ENCODE measurements at regions not wholly inside any gene's neighbourhood (a gene's known extent, or its start where the extent isn't known, plus 50 kb on each side); places are given as distances from the start of the nearest gene placed in this dataset.

DNA sequence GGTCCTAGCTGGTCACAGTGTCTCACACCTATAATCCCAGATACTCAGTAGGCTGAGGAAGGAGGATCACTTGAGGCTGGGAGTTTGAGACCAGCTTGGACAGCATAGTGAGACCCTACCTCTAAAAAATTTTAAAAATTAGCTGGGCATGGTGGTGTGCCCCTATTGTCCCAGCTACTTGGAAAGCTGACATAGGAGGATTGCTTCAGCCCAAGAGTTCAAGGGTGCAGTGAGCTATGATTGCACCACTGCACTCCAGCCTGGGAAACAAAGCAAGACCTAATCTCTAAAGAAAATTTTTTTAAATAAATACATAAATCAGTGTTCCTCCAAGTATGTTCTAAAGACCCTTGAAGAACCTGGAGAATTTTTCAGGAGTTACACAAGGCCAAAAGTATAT, 50.6 kb upstream of the GNAO1 start:
- Histone ChIP-seq H3K9ac (ENCODE audit: low read length) (no peak overlapping the region), H3K4me3 (ENCODE audit: low read depth, low read length) (no peak overlapping the region), H3K36me3 (ENCODE audit: control insufficient read depth, insufficient read depth, low read length) (no peaks in the 10 kb centered on the region), H3K4me1 (ENCODE audit: control insufficient read depth, insufficient read depth, low read length) (no peaks in the 10 kb centered on the region), H3K9me3 (ENCODE audit: control insufficient read depth, insufficient read depth, low read depth, low read length) (no peaks in the 10 kb centered on the region), H3K27me3 (ENCODE audit: control insufficient read depth, insufficient read depth, low read length) (no peaks in the 10 kb centered on the region), H3K27ac (ENCODE audit: low read depth, low read length) (no peak overlapping the region)

- H3K36me3 ChIP-seq (ENCODE audit: control insufficient read depth, insufficient read depth, low read length) = no peaks in the 10 kb centered on the region
- no peak overlapping the region for H3K4me3 ChIP-seq (ENCODE audit: low read depth, low read length)
- no peaks in the 10 kb centered on the region for H3K4me1 ChIP-seq (ENCODE audit: control insufficient read depth, insufficient read depth, low read length)
- H3K27me3 ChIP-seq (ENCODE audit: control insufficient read depth, insufficient read depth, low read length) = no peaks in the 10 kb centered on the region
- no peak overlapping the region for H3K9ac ChIP-seq (ENCODE audit: low read length)
- H3K9me3 ChIP-seq (ENCODE audit: control insufficient read depth, insufficient read depth, low read depth, low read length) = no peaks in the 10 kb centered on the region
- no peak overlapping the region for H3K27ac ChIP-seq (ENCODE audit: low read depth, low read length)
These were observed 54.0 kb upstream of the GNAO1 start for GRCh38 chr16:56137269-56137668.

GRCh38 chr16:56136256-56136655, 55.0 kb upstream of the GNAO1 start:
- Histone ChIP-seq H3K4me1 (ENCODE audit: control insufficient read depth, insufficient read depth, low read length) (no peaks in the 10 kb centered on the region), H3K27ac (ENCODE audit: low read depth, low read length) (no peak overlapping the region), H3K36me3 (ENCODE audit: control insufficient read depth, insufficient read depth, low read length) (no peaks in the 10 kb centered on the region), H3K27me3 (ENCODE audit: control insufficient read depth, insufficient read depth, low read length) (no peaks in the 10 kb centered on the region), H3K4me3 (ENCODE audit: low read depth, low read length) (no peak overlapping the region), H3K9ac (ENCODE audit: low read length) (no peak overlapping the region), H3K9me3 (ENCODE audit: control insufficient read depth, insufficient read depth, low read depth, low read length) (no peaks in the 10 kb centered on the region)

- no peaks in the 10 kb centered on the region for H3K4me1 ChIP-seq (ENCODE audit: control insufficient read depth, insufficient read depth, low read length)
- no peak overlapping the region for H3K4me3 ChIP-seq (ENCODE audit: low read depth, low read length)
- no peaks in the 10 kb centered on the region for H3K27me3 ChIP-seq (ENCODE audit: control insufficient read depth, insufficient read depth, low read length)
These were observed 56.5 kb upstream of the GNAO1 start for GRCh38 chr16:56134790-56135189.

DNA sequence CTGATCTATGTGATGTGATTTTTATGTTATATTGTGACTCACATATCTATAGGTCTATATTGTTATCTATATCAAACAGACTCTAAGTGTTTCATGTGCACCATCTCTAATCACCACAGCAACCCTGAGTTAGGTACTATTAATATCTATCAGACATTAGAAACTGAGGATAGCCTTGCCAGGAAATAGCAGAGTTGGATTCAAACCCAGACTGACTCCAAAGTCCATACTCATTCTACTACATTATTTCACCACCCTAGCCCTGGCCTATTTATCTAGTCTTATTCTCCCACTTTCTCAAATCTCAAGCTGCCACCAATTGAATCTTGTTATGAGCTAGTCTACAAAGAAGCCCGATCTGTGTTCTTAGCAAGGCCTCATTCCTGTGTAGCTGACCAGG, 65.4 kb upstream of the GNAO1 start:
- H3K4me1 ChIP-seq (ENCODE audit: control insufficient read depth, insufficient read depth, low read length) = no peaks in the 10 kb centered on the region
- no peak overlapping the region for H3K9ac ChIP-seq (ENCODE audit: low read length)
- H3K27ac ChIP-seq (ENCODE audit: low read depth, low read length) = no peak overlapping the region
- no peaks in the 10 kb centered on the region for H3K27me3 ChIP-seq (ENCODE audit: control insufficient read depth, insufficient read depth, low read length)
- no peaks in the 10 kb centered on the region for H3K9me3 ChIP-seq (ENCODE audit: control insufficient read depth, insufficient read depth, low read depth, low read length)
- H3K4me3 ChIP-seq (ENCODE audit: low read depth, low read length) = no peak overlapping the region
- H3K36me3 ChIP-seq (ENCODE audit: control insufficient read depth, insufficient read depth, low read length) = no peaks in the 10 kb centered on the region

More at GRCh38 chr16:56134790-56135189, 56.5 kb upstream of the GNAO1 start:
- no peaks in the 10 kb centered on the region for H3K36me3 ChIP-seq (ENCODE audit: control insufficient read depth, insufficient read depth, low read length)
- no peak overlapping the region for H3K9ac ChIP-seq (ENCODE audit: low read length)
- no peaks in the 10 kb centered on the region for H3K9me3 ChIP-seq (ENCODE audit: control insufficient read depth, insufficient read depth, low read depth, low read length)
- H3K27ac ChIP-seq (ENCODE audit: low read depth, low read length) = no peak overlapping the region

DNA sequence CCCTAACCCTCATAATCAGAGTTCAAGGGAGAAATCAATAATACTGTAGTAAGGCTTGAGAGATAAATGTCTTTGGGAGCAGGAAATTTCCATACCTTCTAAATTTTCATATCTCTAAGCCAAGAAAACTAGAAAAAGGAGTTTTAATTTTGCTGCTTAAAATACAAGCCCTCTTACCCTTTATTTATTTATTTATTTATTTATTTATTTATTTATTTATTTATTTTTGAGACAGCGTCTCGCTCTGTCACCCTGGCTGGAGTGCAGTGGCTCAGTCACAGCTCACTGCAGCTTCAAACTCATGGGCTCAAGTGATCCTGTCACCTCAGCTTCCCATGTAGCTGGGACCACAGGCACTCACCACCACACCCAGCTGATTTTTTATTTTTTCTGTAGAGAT, 69.0 kb upstream of the GNAO1 start:
- no peak overlapping the region for H3K27ac ChIP-seq (ENCODE audit: low read depth, low read length)
- no peaks in the 10 kb centered on the region for H3K36me3 ChIP-seq (ENCODE audit: control insufficient read depth, insufficient read depth, low read length)
- H3K4me1 ChIP-seq (ENCODE audit: control insufficient read depth, insufficient read depth, low read length) = no peaks in the 10 kb centered on the region
- no peaks in the 10 kb centered on the region for H3K9me3 ChIP-seq (ENCODE audit: control insufficient read depth, insufficient read depth, low read depth, low read length)
- no peak overlapping the region for H3K9ac ChIP-seq (ENCODE audit: low read length)
- no peaks in the 10 kb centered on the region for H3K27me3 ChIP-seq (ENCODE audit: control insufficient read depth, insufficient read depth, low read length)
- no peak overlapping the region for H3K4me3 ChIP-seq (ENCODE audit: low read depth, low read length)

GRCh38 chr16:56121156-56121500, 70.2 kb upstream of the GNAO1 start:
- Histone ChIP-seq H3K36me3 (ENCODE audit: control insufficient read depth, insufficient read depth, low read length) (no peaks in the 10 kb centered on the region), H3K4me3 (ENCODE audit: low read depth, low read length) (no peak overlapping the region), H3K27me3 (ENCODE audit: control insufficient read depth, insufficient read depth, low read length) (no peaks in the 10 kb centered on the region)

DNA sequence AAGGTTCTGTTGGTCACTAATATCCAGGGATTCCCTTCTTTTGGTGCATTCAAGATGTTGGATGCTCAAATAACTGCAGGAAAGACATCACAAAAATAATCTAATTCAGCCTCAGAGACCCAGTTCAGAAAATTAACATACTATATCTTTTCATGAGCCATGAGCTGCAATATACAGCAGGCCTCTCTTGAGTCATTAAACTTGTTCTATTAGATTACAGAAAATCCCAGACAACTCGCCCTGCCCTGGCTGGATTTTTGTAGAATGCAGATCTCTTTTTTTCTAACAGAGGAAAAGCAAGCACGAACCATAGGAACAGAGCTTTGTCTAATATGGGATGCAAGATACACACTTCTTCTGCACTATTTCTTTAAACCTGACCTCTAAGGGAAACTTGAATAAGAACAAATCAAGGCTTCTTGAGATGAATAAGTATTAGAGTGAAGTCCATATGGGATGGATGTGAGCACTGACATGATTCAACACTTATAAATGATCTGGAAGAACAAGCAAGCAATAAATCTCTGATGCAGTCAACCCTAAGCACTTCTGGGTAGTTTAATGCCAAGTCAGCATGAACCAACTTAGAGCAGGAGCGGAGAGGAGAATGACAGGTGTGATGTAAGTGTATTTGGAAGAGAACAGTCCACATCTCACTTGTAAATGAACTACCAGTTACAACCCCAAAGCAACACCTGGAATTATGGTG, 70.7 kb upstream of the GNAO1 start:
- Histone ChIP-seq H3K4me1 (ENCODE audit: control insufficient read depth, insufficient read depth, low read length) (peaks cover 14% of the 10 kb centered on the region), H3K36me3 (ENCODE audit: control insufficient read depth, insufficient read depth, low read length) (no peaks in the 10 kb centered on the region), H3K27me3 (ENCODE audit: control insufficient read depth, insufficient read depth, low read length) (no peaks in the 10 kb centered on the region), H3K4me3 (ENCODE audit: low read depth, low read length) (no peak overlapping the region), H3K27ac (ENCODE audit: low read depth, low read length) (no peak overlapping the region), H3K9ac (ENCODE audit: low read length) (no peak overlapping the region), H3K9me3 (ENCODE audit: control insufficient read depth, insufficient read depth, low read depth, low read length) (no peaks in the 10 kb centered on the region)

More at GRCh38 chr16:56121156-56121500, 70.2 kb upstream of the GNAO1 start:
- no peak overlapping the region for H3K9ac ChIP-seq (ENCODE audit: low read length)
- H3K27ac ChIP-seq (ENCODE audit: low read depth, low read length) = no peak overlapping the region
- H3K4me1 ChIP-seq (ENCODE audit: control insufficient read depth, insufficient read depth, low read length) = peaks cover 8% of the 10 kb centered on the region
- H3K9me3 ChIP-seq (ENCODE audit: control insufficient read depth, insufficient read depth, low read depth, low read length) = no peaks in the 10 kb centered on the region

- H3K9ac ChIP-seq (ENCODE audit: low read length) = no peak overlapping the region
- no peaks in the 10 kb centered on the region for H3K36me3 ChIP-seq (ENCODE audit: control insufficient read depth, insufficient read depth, low read length)
- H3K27ac ChIP-seq (ENCODE audit: low read depth, low read length) = no peak overlapping the region
- H3K4me1 ChIP-seq (ENCODE audit: control insufficient read depth, insufficient read depth, low read length) = peaks cover 17% of the 10 kb centered on the region
- no peak overlapping the region for H3K4me3 ChIP-seq (ENCODE audit: low read depth, low read length)
- no peaks in the 10 kb centered on the region for H3K27me3 ChIP-seq (ENCODE audit: control insufficient read depth, insufficient read depth, low read length)
- H3K9me3 ChIP-seq (ENCODE audit: control insufficient read depth, insufficient read depth, low read depth, low read length) = no peaks in the 10 kb centered on the region
These were observed 72.2 kb upstream of the GNAO1 start for GRCh38 chr16:56119133-56119532.

DNA sequence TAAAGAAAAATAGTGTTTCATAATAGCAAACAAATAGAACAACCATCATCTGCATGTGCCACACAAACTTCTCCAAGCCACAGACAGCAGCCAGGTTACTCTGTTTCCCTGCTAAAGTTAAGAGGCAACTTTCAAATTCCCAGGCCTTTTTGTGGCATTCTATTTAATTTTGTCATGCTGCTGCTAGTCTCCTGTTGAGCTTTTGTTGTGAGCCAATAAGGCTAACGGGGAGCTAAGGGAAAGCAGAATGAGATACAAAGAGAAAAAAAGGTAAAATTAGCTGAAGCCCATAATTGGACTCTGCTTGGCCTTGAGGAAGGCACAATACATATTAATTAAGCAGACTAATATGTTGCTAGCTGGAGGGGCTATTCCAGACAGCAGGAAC, 74.7 kb upstream of the GNAO1 start:
- Histone ChIP-seq H3K36me3 (ENCODE audit: control insufficient read depth, insufficient read depth, low read length) (no peaks in the 10 kb centered on the region), H3K4me3 (ENCODE audit: low read depth, low read length) (no peak overlapping the region), H3K9me3 (ENCODE audit: control insufficient read depth, insufficient read depth, low read depth, low read length) (no peaks in the 10 kb centered on the region), H3K27me3 (ENCODE audit: control insufficient read depth, insufficient read depth, low read length) (no peaks in the 10 kb centered on the region), H3K9ac (ENCODE audit: low read length) (no peak overlapping the region), H3K4me1 (ENCODE audit: control insufficient read depth, insufficient read depth, low read length) (peaks cover 32% of the 10 kb centered on the region), H3K27ac (ENCODE audit: low read depth, low read length) (no peak overlapping the region)

DNA sequence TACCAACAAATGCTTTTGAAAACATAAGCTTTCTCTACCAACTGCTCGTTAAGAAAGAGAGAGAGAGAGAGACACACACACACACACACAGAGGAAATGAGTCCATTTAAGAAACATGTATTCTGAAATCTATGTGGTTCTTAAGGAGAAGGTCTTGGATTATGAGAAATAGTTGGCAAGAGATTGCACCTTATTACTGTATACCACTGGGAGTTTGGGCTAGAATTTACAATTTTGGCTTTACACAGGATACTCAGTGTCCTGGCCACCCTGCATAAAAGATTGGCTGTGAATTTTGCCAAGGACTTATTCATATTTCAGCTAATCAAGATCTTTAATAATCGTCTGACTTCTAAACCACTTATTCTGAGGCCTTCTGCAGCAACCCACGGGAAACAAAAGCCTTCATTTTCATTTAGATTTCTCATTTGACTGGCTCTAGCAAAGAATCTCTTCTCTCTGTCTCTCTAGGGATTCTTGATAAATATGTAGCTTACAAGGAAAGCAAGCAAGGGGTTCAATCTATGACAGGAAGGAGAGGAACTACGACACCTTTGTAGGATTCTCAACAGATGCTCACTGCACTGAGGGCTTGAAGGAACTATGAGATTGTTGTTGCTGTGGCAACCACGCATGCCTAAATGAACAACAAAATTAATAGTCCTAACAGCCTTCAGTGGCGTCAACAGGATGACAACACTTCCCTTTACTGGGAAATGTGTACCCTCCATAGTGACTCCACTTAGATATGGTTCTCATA, 75.3 kb upstream of the GNAO1 start:
- Histone ChIP-seq H3K27me3 (ENCODE audit: control insufficient read depth, insufficient read depth, low read length) (no peaks in the 10 kb centered on the region), H3K9ac (ENCODE audit: low read length) (no peak overlapping the region), H3K9me3 (ENCODE audit: control insufficient read depth, insufficient read depth, low read depth, low read length) (no peaks in the 10 kb centered on the region), H3K4me3 (ENCODE audit: low read depth, low read length) (no peak overlapping the region), H3K36me3 (ENCODE audit: control insufficient read depth, insufficient read depth, low read length) (no peaks in the 10 kb centered on the region), H3K27ac (ENCODE audit: low read depth, low read length) (no peak overlapping the region), H3K4me1 (ENCODE audit: control insufficient read depth, insufficient read depth, low read length) (peaks cover 32% of the 10 kb centered on the region)
